Body of pancreas (tissue), 4 donors: ENCODE measurements at regions not wholly inside any gene's neighbourhood (a gene's known extent, or its start where the extent isn't known, plus 50 kb on each side); places are given as distances from the start of the nearest gene placed in this dataset.

ENCODE experiments used
- CTCF ChIP-seq, 7 experiments: fragments of 450-650 bp in 4 of 7; fragments of 200-600 bp in 3 of 7; sonication (generic) in 3 of 7; IDR thresholded peaks; one replicate each; pipeline ENCODE4 v1.5.1; 2016 to 2019; ENCODE audit warnings: antibody characterized with exemption in 7 of 7
- POLR2A ChIP-seq, 3 donors: fragments of 450-650 bp; IDR thresholded peaks; one replicate each; pipeline ENCODE4 v1.6.1; 2016; ENCODE audit warnings: antibody characterized with exemption in 3 of 3, mild to moderate bottlenecking in 2 of 3

DNA sequence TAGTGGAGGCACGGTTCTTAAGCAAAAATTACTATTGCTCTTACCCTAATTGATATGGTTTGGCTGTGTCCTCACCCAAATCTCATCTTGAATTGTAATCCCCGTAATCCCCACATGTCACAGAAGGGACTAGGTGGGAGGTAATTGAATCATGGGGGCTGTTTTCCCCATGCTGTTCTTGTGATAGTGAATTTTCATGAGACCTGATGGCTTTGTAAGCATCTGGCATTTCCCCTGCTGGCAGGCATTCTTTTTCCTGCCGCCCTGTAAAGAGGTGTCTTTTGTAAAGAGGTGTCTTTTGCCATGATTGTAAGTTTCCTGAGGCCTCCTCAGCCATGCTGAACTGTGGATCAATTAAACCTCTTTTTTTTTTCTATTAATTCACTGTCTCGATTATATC, 1691.8 kb upstream of the SLC39A10 start:
- TF ChIP-seq CTCF (IDR thresholded peaks at IDR 0.05) (no peak), POLR2A (IDR thresholded peaks at IDR 0.05) (no peak)
